Astrocyte (in vitro differentiated cells and primary cell): ENCODE measurements at regions not wholly inside any gene's neighbourhood (a gene's known extent, or its start where the extent isn't known, plus 50 kb on each side); places are given as distances from the start of the nearest gene placed in this dataset.

Experiments used
- DNase-seq: peaks from one replicate; pipeline ENCODE4 v3.0.0-alpha.2; 2010; ENCODE audit warnings: low read depth
- FAIRE-seq: peaks from 2 replicates; lab custom pipeline; 2011; peaks lifted over from hg19 to GRCh38; lab: Jason Lieb, UNC
- H2AFZ ChIP-seq: 2 replicates; pipeline ENCODE4 v1.6.0; 2012; ENCODE audit warnings: low read depth, low read length, inconsistent platforms
- H3K27ac ChIP-seq: 2 replicates; pipeline ENCODE4 v1.5.1; 2011; ENCODE audit warnings: low read depth, low read length, inconsistent platforms
- H3K27me3 ChIP-seq: 2 replicates; pipeline ENCODE4 v1.6.0; 2011; ENCODE audit warnings: low read length, inconsistent platforms; ENCODE audit not compliant: insufficient read depth
- H3K36me3 ChIP-seq: 2 replicates; pipeline ENCODE4 v1.5.1; 2011; ENCODE audit warnings: low read length, inconsistent platforms; ENCODE audit not compliant: insufficient read depth
- H3K4me1 ChIP-seq: 2 replicates; pipeline ENCODE4 v1.5.1; 2011; ENCODE audit warnings: low read length, inconsistent platforms; ENCODE audit not compliant: insufficient read depth
- H3K4me2 ChIP-seq: 2 replicates; pipeline ENCODE4 v1.6.0; 2012; ENCODE audit warnings: low read length, inconsistent platforms
- H3K4me3 ChIP-seq: 2 replicates; pipeline ENCODE4 v1.5.1; 2011; ENCODE audit warnings: low read depth, mild to moderate bottlenecking, low read length, inconsistent platforms; ENCODE audit not compliant: insufficient read depth
- H3K79me2 ChIP-seq: 2 replicates; pipeline ENCODE4 v1.6.0; 2012; ENCODE audit warnings: mild to moderate bottlenecking, low read length, inconsistent platforms; ENCODE audit not compliant: insufficient read depth
- H3K9ac ChIP-seq: 2 replicates; pipeline ENCODE4 v1.6.0; 2012; ENCODE audit warnings: mild to moderate bottlenecking, low read length, inconsistent platforms
- H3K9me3 ChIP-seq: 2 replicates; pipeline ENCODE4 v1.5.1; 2012; ENCODE audit warnings: low read depth, mild to moderate bottlenecking, low read length, inconsistent platforms; ENCODE audit not compliant: insufficient read depth
- H4K20me1 ChIP-seq: 2 replicates; pipeline ENCODE4 v1.6.0; 2012; ENCODE audit warnings: low read length, inconsistent platforms; ENCODE audit not compliant: insufficient read depth
- H3K27ac Mint-ChIP-seq: one replicate; pipeline ENCODE4 v1.8.0; 2021; ENCODE audit warnings: mild to moderate bottlenecking, mixed read lengths; ENCODE audit not compliant: unreplicated experiment
- H3K27me3 Mint-ChIP-seq: one replicate; pipeline ENCODE4 v1.8.0; 2021; ENCODE audit warnings: low read depth, mixed read lengths; ENCODE audit not compliant: unreplicated experiment
- H3K36me3 Mint-ChIP-seq: one replicate; pipeline ENCODE4 v1.8.0; 2021; ENCODE audit warnings: low read depth, mixed read lengths; ENCODE audit not compliant: unreplicated experiment
- H3K4me1 Mint-ChIP-seq: one replicate; pipeline ENCODE4 v1.8.0; 2021; ENCODE audit warnings: low read depth, mixed read lengths; ENCODE audit not compliant: unreplicated experiment
- H3K4me3 Mint-ChIP-seq: one replicate; pipeline ENCODE4 v1.8.0; 2021; ENCODE audit warnings: mild to moderate bottlenecking, moderate library complexity, mixed read lengths; ENCODE audit not compliant: unreplicated experiment
- H3K9me3 Mint-ChIP-seq: one replicate; pipeline ENCODE4 v1.8.0; 2021; ENCODE audit warnings: mild to moderate bottlenecking, mixed read lengths; ENCODE audit not compliant: unreplicated experiment
- EZH2 ChIP-seq: IDR thresholded peaks from 2 replicates; pipeline ENCODE4 v1.6.1; 2012; ENCODE audit warnings: mild to moderate bottlenecking, low read length, inconsistent platforms; ENCODE audit not compliant: insufficient read depth
- TF ChIP-seq, protein P1 (sequence below): IDR thresholded peaks from 2 replicates; pipeline ENCODE4 v1.5.1; 2011; ENCODE audit warnings: low read depth, mild to moderate bottlenecking, inconsistent platforms, low read length, moderate library complexity; ENCODE audit not compliant: insufficient read depth

GRCh38 chr13:60689076-60689475, 292.1 kb downstream of the TDRD3 start:
- H3K79me2 ChIP-seq: no peaks in the 10 kb centered on the region
- no peak overlapping the region for H3K27ac ChIP-seq
- no peaks in the 10 kb centered on the region for H3K36me3 Mint-ChIP-seq
- TF ChIP-seq, protein P1, sequence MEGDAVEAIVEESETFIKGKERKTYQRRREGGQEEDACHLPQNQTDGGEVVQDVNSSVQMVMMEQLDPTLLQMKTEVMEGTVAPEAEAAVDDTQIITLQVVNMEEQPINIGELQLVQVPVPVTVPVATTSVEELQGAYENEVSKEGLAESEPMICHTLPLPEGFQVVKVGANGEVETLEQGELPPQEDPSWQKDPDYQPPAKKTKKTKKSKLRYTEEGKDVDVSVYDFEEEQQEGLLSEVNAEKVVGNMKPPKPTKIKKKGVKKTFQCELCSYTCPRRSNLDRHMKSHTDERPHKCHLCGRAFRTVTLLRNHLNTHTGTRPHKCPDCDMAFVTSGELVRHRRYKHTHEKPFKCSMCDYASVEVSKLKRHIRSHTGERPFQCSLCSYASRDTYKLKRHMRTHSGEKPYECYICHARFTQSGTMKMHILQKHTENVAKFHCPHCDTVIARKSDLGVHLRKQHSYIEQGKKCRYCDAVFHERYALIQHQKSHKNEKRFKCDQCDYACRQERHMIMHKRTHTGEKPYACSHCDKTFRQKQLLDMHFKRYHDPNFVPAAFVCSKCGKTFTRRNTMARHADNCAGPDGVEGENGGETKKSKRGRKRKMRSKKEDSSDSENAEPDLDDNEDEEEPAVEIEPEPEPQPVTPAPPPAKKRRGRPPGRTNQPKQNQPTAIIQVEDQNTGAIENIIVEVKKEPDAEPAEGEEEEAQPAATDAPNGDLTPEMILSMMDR: no peak
- no peak for TF ChIP-seq EZH2
- no peaks in the 10 kb centered on the region for H3K36me3 ChIP-seq
- no peak overlapping the region for H3K4me3 Mint-ChIP-seq
- H2AFZ ChIP-seq: no peak overlapping the region
- no peaks in the 10 kb centered on the region for H4K20me1 ChIP-seq
- no peak overlapping the region for H3K27ac Mint-ChIP-seq
- no peaks in the 10 kb centered on the region for H3K4me1 ChIP-seq
- DNase-seq (no peak), FAIRE-seq (no peak)
- H3K4me3 ChIP-seq: no peak overlapping the region
- no peaks in the 10 kb centered on the region for H3K27me3 ChIP-seq
- H3K4me1 Mint-ChIP-seq: no peaks in the 10 kb centered on the region
- H3K9me3 ChIP-seq: no peaks in the 10 kb centered on the region
- H3K27me3 Mint-ChIP-seq: peaks cover 1% of the 10 kb centered on the region
- H3K9ac ChIP-seq: no peak overlapping the region
- H3K4me2 ChIP-seq: no peak overlapping the region
- no peaks in the 10 kb centered on the region for H3K9me3 Mint-ChIP-seq

DNA sequence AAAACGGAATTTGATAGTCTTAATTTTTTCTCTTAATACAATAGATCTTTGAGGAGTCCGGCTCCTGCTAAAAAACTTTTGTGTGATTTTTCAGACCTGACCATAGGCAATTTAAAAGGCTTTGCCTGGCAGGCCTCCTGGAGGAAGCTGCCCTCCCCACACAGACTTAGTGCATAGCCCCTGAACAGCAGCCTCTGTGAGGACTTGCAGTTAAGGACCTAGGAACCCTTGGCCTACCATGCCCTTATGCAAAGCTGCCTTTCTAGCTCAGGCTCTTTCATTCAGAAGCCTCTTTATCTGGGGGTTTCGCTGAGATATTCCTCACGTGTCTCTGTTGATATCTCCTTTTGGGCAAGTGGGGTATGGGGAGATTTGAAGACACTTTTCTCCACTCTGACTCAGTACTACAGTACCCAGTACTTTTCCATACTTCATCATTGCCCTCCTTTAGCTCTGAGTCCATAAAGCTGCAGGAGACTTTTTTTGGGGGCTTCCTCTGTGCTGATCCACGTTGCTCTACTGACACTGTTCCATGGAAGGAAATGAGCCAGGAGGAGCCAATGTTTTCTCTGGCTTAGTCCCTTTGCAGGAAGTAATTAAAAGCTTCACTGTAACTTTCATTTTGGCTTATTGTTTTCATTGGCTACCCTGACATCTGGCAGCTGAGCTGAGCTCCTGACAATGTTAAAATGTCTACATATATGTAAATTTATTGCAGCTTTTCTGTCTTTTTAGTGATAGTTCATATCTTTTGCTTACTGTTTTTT, 283.1 kb downstream of the TDRD3 start:
- H3K36me3 ChIP-seq: no peaks in the 10 kb centered on the region

More for the DNA sequence above, 283.1 kb downstream of the TDRD3 start:
- Mint-ChIP-seq H3K9me3 (no peaks in the 10 kb centered on the region), H3K36me3 (no peaks in the 10 kb centered on the region), H3K27ac (no peak overlapping the region), H3K27me3 (no peaks in the 10 kb centered on the region), H3K4me1 (no peaks in the 10 kb centered on the region), H3K4me3 (no peak overlapping the region)
- no peak overlapping the region for H3K4me2 ChIP-seq
- no peak overlapping the region for H3K9ac ChIP-seq
- no peak overlapping the region for H3K4me3 ChIP-seq
- H3K27ac ChIP-seq: no peak overlapping the region
- H3K79me2 ChIP-seq: no peaks in the 10 kb centered on the region
- H2AFZ ChIP-seq: no peak overlapping the region
- H3K9me3 ChIP-seq: no peaks in the 10 kb centered on the region
- DNase-seq (no peak), FAIRE-seq (no peak)
- no peak for TF ChIP-seq EZH2
- TF ChIP-seq, protein P1: no peak
- H3K4me1 ChIP-seq: no peaks in the 10 kb centered on the region
- H3K27me3 ChIP-seq: no peaks in the 10 kb centered on the region
- no peaks in the 10 kb centered on the region for H4K20me1 ChIP-seq
